ENCODE measurements at regions not wholly inside any gene's neighbourhood (a gene's known extent, or its start where the extent isn't known, plus 50 kb on each side); places are given as distances from the start of the nearest gene placed in this dataset.

- no peaks in the 10 kb centered on the region for H3K27me3 ChIP-seq (replicated peaks; ENCODE audit: insufficient read depth, low read depth, low read length, poor library complexity)
- H3K4me3 ChIP-seq (ENCODE audit: low read depth, low read length, poor library complexity, severe bottlenecking) = no peak overlapping the region
- peaks cover 16% of the 10 kb centered on the region for H3K4me1 ChIP-seq (ENCODE audit: insufficient read depth, low read length, poor library complexity, severe bottlenecking)
- ChIA-PET POLR2A (ENCODE audit: low non-redundant PET) (no interaction called here), CTCF (no interaction called here)
- intact Hi-C loops (cut with micrococcal nuclease; ENCODE audit: unreplicated experiment) = no loop called here
- BruUV-seq (replicated peaks) = no TSS peak
- TF ChIP-seq CTCF (conservative IDR thresholded peaks at IDR 0.05; ENCODE audit: low read depth, low read length) = no peak
- TF ChIP-seq EZH2 (IDR thresholded peaks at IDR 0.05; ENCODE audit: borderline replicate concordance, low read depth, low read length, poor library complexity, severe bottlenecking) = no peak
- peaks cover 11% of the 10 kb centered on the region for H3K9me3 ChIP-seq (ENCODE audit: low read depth, low read length, poor library complexity, severe bottlenecking)
- DNase-seq (ENCODE audit: low spot score) = no peak
- no peak overlapping the region for H3K27ac ChIP-seq (ENCODE audit: low read depth, low read length, poor library complexity, severe bottlenecking)
- H3K36me3 ChIP-seq (ENCODE audit: insufficient read depth, low read length, poor library complexity, severe bottlenecking) = no peaks in the 10 kb centered on the region
These were observed 1013.9 kb downstream of the EFNA5 start for GRCh38 chr5:106656821-106657220.

- no peak for TF ChIP-seq CTCF (conservative IDR thresholded peaks at IDR 0.05; ENCODE audit: low read depth, low read length)
- no peak for TF ChIP-seq EZH2 (IDR thresholded peaks at IDR 0.05; ENCODE audit: borderline replicate concordance, low read depth, low read length, poor library complexity, severe bottlenecking)
- Histone ChIP-seq H3K9me3 (ENCODE audit: low read depth, low read length, poor library complexity, severe bottlenecking) (peaks cover under 1% of the 10 kb centered on the region), H3K4me1 (ENCODE audit: insufficient read depth, low read length, poor library complexity, severe bottlenecking) (no peaks in the 10 kb centered on the region), H3K27me3 (replicated peaks; ENCODE audit: insufficient read depth, low read depth, low read length, poor library complexity) (no peaks in the 10 kb centered on the region), H3K4me3 (ENCODE audit: low read depth, low read length, poor library complexity, severe bottlenecking) (no peak overlapping the region), H3K27ac (ENCODE audit: low read depth, low read length, poor library complexity, severe bottlenecking) (no peak overlapping the region), H3K36me3 (ENCODE audit: insufficient read depth, low read length, poor library complexity, severe bottlenecking) (no peaks in the 10 kb centered on the region)
- intact Hi-C loops (cut with micrococcal nuclease; ENCODE audit: unreplicated experiment) = no loop called here
- POLR2A ChIA-PET (ENCODE audit: low non-redundant PET) = no interaction called here
- DNase-seq (ENCODE audit: low spot score) = no peak
- no TSS peak for BruUV-seq (replicated peaks)
- CTCF ChIA-PET = no interaction called here
These were observed 1021.7 kb downstream of the EFNA5 start for GRCh38 chr5:106649031-106649430.

DNA sequence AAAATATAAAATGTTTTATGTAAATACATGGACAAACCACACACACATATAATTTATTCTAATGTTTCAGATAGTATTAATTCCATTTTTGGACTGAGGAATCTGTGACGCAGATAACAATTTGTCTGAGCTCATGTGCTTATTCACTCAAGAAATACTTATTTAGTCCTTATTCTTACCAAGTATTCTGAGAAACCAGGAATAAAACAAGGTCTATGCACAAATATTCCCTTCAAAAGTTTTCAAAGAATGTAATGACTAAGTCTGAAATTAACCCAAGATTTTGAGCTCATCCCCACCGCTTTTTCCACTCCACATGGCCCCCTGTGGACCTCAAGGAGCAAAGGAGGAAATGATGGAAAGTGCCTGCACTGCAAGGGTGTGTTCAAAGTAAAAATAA lies 1022.3 kb downstream of the EFNA5 start:
- no peak for TF ChIP-seq CTCF (conservative IDR thresholded peaks at IDR 0.05; ENCODE audit: low read depth, low read length)
- TF ChIP-seq EZH2 (IDR thresholded peaks at IDR 0.05; ENCODE audit: borderline replicate concordance, low read depth, low read length, poor library complexity, severe bottlenecking) = no peak
- intact Hi-C loops (cut with micrococcal nuclease; ENCODE audit: unreplicated experiment) = no loop called here
- no peaks in the 10 kb centered on the region for H3K4me1 ChIP-seq (ENCODE audit: insufficient read depth, low read length, poor library complexity, severe bottlenecking)
- no peak overlapping the region for H3K4me3 ChIP-seq (ENCODE audit: low read depth, low read length, poor library complexity, severe bottlenecking)
- H3K9me3 ChIP-seq (ENCODE audit: low read depth, low read length, poor library complexity, severe bottlenecking) = no peaks in the 10 kb centered on the region
- no peaks in the 10 kb centered on the region for H3K27me3 ChIP-seq (replicated peaks; ENCODE audit: insufficient read depth, low read depth, low read length, poor library complexity)
- BruUV-seq (replicated peaks) = no TSS peak
- POLR2A ChIA-PET (ENCODE audit: low non-redundant PET) = no interaction called here
- H3K36me3 ChIP-seq (ENCODE audit: insufficient read depth, low read length, poor library complexity, severe bottlenecking) = no peaks in the 10 kb centered on the region
- H3K27ac ChIP-seq (ENCODE audit: low read depth, low read length, poor library complexity, severe bottlenecking) = no peak overlapping the region
- CTCF ChIA-PET = no interaction called here
- peak; percentile 11 for DNase-seq (ENCODE audit: low spot score)

Data from A673 (cell line).